Endodermal cell (in vitro differentiated cells): ENCODE measurements at regions not wholly inside any gene's neighbourhood (a gene's known extent, or its start where the extent isn't known, plus 50 kb on each side); places are given as distances from the start of the nearest gene placed in this dataset.

Experiments used
- DNase-seq: peaks from one replicate; pipeline ENCODE4 v3.0.0-alpha.2; 2017
- H3K27ac ChIP-seq: 2 replicates; pipeline ENCODE4 v1.5.1; 2013; ENCODE audit warnings: mild to moderate bottlenecking, low read depth, low read length, moderate library complexity
- H3K27me3 ChIP-seq: 2 replicates; pipeline ENCODE4 v1.6.1; 2013; ENCODE audit warnings: mild to moderate bottlenecking, low read length, moderate library complexity; ENCODE audit not compliant: insufficient read depth, control insufficient read depth, poor library complexity, severe bottlenecking
- H3K36me3 ChIP-seq: 2 replicates; pipeline ENCODE4 v1.7.0; 2013; ENCODE audit warnings: mild to moderate bottlenecking, low read length, moderate library complexity; ENCODE audit not compliant: control insufficient read depth, insufficient read depth
- H3K4me1 ChIP-seq: one replicate; pipeline ENCODE4 v1.7.0; 2013; ENCODE audit warnings: low read length; ENCODE audit not compliant: control insufficient read depth, insufficient read depth
- H3K4me3 ChIP-seq: 2 replicates; pipeline ENCODE4 v1.5.1; 2013; ENCODE audit warnings: mild to moderate bottlenecking, low read length, moderate library complexity
- H3K9ac ChIP-seq: 2 replicates; pipeline ENCODE4 v1.6.1; 2013; ENCODE audit warnings: mild to moderate bottlenecking, low read length, moderate library complexity; ENCODE audit not compliant: poor library complexity, severe bottlenecking; ENCODE audit errors: extremely low read depth
- H3K9me3 ChIP-seq: 2 replicates; pipeline ENCODE4 v1.6.1; 2013; ENCODE audit warnings: mild to moderate bottlenecking, low read length, moderate library complexity; ENCODE audit not compliant: control insufficient read depth
- H3K27ac Mint-ChIP-seq: 2 replicates; pipeline ENCODE4 v1.8.0; 2020; ENCODE audit warnings: mixed read lengths
- H3K27me3 Mint-ChIP-seq: 2 replicates; pipeline ENCODE4 v1.8.0; 2021; ENCODE audit warnings: mild to moderate bottlenecking, mixed read lengths; ENCODE audit not compliant: insufficient read depth
- H3K36me3 Mint-ChIP-seq: 2 replicates; pipeline ENCODE4 v1.8.0; 2020; ENCODE audit warnings: low read depth, mixed read lengths
- H3K4me1 Mint-ChIP-seq: 2 replicates; pipeline ENCODE4 v1.8.0; 2020; ENCODE audit warnings: mixed read lengths
- H3K4me3 Mint-ChIP-seq: 2 replicates; pipeline ENCODE4 v1.8.0; 2020; ENCODE audit warnings: mild to moderate bottlenecking, moderate library complexity, mixed read lengths
- H3K9me3 Mint-ChIP-seq: 2 replicates; pipeline ENCODE4 v1.8.0; 2020; ENCODE audit warnings: mild to moderate bottlenecking, mixed read lengths
- WGBS, 2 experiments: methylation state at CpG; one replicate each; pipeline versions ENCODE4 v1.1.5 to v1.1.7; 2013; ENCODE audit warnings: missing lambda C conversion rate in 2 of 2, mixed read lengths in 1 of 2; ENCODE audit not compliant: insufficient coverage in 1 of 2, insufficient read length in 1 of 2; 5-methylcytosine and 5-hydroxymethylcytosine counted together
- TF ChIP-seq, protein P1 (sequence below): fragments of 200-600 bp; sonication (generic); conservative IDR thresholded peaks from 2 replicates; pipeline ENCODE4 v1.5.0; 2021; ENCODE audit warnings: antibody characterized with exemption, mild to moderate bottlenecking

DNA sequence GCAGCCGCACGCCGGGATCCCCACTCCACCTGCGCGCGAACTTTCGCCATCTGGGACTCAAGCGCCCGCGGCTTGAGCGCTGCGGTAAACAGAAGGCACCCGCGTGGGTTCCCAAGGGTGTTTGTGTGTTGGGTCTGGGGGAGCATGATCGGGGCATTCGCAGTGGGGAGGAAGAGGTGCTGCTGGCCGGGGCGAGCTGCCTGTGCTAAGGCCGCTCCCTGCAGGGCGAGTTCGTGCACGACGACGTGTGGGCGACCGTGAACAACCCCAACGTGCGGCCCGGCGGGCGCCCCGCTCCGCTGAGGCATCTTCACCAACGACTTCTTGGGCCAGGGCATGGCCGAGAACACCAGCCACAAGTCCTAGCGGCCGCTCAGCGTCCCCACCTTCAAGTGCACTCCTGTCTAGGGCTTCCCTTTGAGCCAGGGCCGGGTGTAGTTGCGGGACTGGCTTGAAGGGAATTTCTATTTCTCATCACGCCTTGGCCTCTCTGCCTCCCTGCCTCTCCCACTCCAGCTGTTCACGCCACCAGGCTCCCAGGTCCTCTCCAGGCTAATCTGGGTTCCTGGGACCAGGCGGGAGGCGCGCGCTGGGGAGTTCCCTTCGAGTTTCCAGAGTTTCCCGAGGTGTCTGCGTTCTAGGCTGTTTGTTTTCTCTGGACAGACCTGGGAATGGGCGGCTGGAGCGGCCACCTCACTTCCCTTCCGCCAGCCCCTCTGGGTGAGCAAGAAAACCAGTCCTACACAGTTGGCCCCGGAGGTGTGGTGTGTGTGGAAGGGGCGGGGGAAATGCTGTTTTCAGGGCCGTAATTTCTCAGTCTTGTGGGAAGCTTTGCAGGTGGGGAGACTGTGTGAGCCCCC lies 417.8 kb upstream of the TMTC1 start:
- WGBS, 2 experiments = 86 to 87% methylated on average over 20 to 41 of the region's 55 CpGs
- H3K27ac ChIP-seq = no peak overlapping the region
- H3K4me1 Mint-ChIP-seq = peaks cover 34% of the 10 kb centered on the region
- H3K27ac Mint-ChIP-seq = no peak overlapping the region
- H3K27me3 ChIP-seq = no peaks in the 10 kb centered on the region
- H3K9ac ChIP-seq = no peak overlapping the region
- no peaks in the 10 kb centered on the region for H3K9me3 ChIP-seq
- peak overlapping the region; percentile 57 for H3K4me3 Mint-ChIP-seq
- no peak for DNase-seq
- H3K4me3 ChIP-seq = no peak overlapping the region
- H3K4me1 ChIP-seq = no peaks in the 10 kb centered on the region
- TF ChIP-seq, protein P1, sequence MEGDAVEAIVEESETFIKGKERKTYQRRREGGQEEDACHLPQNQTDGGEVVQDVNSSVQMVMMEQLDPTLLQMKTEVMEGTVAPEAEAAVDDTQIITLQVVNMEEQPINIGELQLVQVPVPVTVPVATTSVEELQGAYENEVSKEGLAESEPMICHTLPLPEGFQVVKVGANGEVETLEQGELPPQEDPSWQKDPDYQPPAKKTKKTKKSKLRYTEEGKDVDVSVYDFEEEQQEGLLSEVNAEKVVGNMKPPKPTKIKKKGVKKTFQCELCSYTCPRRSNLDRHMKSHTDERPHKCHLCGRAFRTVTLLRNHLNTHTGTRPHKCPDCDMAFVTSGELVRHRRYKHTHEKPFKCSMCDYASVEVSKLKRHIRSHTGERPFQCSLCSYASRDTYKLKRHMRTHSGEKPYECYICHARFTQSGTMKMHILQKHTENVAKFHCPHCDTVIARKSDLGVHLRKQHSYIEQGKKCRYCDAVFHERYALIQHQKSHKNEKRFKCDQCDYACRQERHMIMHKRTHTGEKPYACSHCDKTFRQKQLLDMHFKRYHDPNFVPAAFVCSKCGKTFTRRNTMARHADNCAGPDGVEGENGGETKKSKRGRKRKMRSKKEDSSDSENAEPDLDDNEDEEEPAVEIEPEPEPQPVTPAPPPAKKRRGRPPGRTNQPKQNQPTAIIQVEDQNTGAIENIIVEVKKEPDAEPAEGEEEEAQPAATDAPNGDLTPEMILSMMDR = peak; percentile 32
- H3K36me3 ChIP-seq = no peaks in the 10 kb centered on the region
- peaks cover 55% of the 10 kb centered on the region for H3K27me3 Mint-ChIP-seq
- no peaks in the 10 kb centered on the region for H3K36me3 Mint-ChIP-seq
- H3K9me3 Mint-ChIP-seq = peaks cover 2% of the 10 kb centered on the region

DNA sequence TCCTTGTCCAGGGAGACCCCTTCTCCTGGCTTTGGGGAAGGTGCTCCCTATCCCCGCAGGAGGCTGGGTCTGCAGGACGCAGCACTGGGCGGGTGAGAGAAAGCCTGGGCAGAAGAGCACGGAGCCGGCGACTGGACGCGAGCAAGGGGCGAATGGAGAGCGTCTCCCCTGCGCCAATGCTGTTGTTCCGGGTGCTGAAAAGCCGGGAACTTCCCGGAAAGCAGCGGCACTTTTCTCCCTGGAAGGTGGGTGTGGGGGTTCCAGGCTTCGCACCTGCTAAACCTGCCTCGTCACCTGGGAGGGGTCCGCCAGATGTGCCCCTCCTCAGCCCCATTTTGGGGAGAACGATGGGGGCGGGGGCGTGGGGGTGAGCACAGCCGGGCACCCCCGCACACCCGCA lies 417.1 kb upstream of the TMTC1 start:
- Histone ChIP-seq H3K4me3 (no peak overlapping the region), H3K36me3 (no peaks in the 10 kb centered on the region), H3K4me1 (no peaks in the 10 kb centered on the region), H3K27me3 (no peaks in the 10 kb centered on the region), H3K27ac (no peak overlapping the region), H3K9me3 (no peaks in the 10 kb centered on the region), H3K9ac (no peak overlapping the region)
- Mint-ChIP-seq H3K27ac (no peak overlapping the region), H3K4me3 (peak overlapping the region; percentile 57), H3K4me1 (peaks cover 27% of the 10 kb centered on the region), H3K36me3 (no peaks in the 10 kb centered on the region), H3K27me3 (peaks cover 49% of the 10 kb centered on the region), H3K9me3 (peaks cover 2% of the 10 kb centered on the region)
- WGBS, 2 experiments = 74 to 81% methylated on average over 6 to 19 of the region's 24 CpGs
- no peak for DNase-seq
- TF ChIP-seq, protein P1 = no peak

DNA sequence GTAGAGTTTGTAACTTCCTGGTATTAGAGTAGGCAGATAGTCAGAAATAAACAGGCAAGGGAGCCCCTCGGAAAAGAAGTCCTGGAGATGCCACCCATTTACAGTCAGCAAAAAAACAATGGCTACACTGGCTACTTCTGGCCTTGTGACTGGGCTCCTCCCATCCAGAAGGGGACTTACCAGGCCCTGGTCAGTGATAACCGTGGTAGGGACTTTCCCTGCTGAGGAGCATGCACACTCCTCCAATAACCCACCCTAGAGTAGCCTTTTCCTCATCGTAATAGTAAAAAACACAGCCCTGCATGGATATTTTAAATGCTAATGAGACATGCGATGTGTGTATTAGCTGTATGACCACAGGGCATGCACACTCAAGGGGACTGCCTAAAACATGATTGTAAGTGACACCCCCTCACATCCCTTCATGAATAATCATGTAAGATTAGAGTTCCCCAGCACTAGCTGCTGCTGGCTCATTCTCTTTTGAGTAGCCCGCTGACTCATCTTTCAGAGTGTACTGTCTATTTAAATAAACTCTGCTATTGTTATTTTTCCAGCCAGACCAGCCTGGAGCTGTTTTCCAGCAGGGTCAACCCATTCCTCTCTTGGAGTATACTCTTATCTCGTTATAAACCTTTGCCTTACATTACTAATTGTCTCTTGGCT lies 413.8 kb upstream of the TMTC1 start:
- H3K4me1 ChIP-seq = no peaks in the 10 kb centered on the region
- peaks cover 2% of the 10 kb centered on the region for H3K9me3 Mint-ChIP-seq
- no peaks in the 10 kb centered on the region for H3K36me3 Mint-ChIP-seq
- H3K27me3 ChIP-seq = no peaks in the 10 kb centered on the region
- no peak overlapping the region for H3K27ac Mint-ChIP-seq
- H3K36me3 ChIP-seq = no peaks in the 10 kb centered on the region
- no peak for DNase-seq
- TF ChIP-seq, protein P1 = no peak
- H3K27me3 Mint-ChIP-seq = peaks cover 30% of the 10 kb centered on the region
- H3K4me1 Mint-ChIP-seq = peaks cover 16% of the 10 kb centered on the region
- 86 to 94% methylated on average over 3 to 5 of the region's 6 CpGs for WGBS, 2 experiments
- H3K4me3 ChIP-seq = no peak overlapping the region
- H3K27ac ChIP-seq = no peak overlapping the region
- H3K4me3 Mint-ChIP-seq = no peak overlapping the region
- H3K9me3 ChIP-seq = no peaks in the 10 kb centered on the region
- H3K9ac ChIP-seq = no peak overlapping the region
